H1 (cell line): ENCODE measurements at regions not wholly inside any gene's neighbourhood (a gene's known extent, or its start where the extent isn't known, plus 50 kb on each side); places are given as distances from the start of the nearest gene placed in this dataset.

ENCODE experiments used
- CTCF ChIA-PET: fragments of 300-600 bp; sonication (Branson Sonifier 250); formaldehyde crosslinking; loops from one replicate; lab custom pipeline; 2021; ENCODE audit not compliant: partially characterized antibody; lab: Charles Lee
- POLR2A ChIA-PET: fragments of 300-600 bp; sonication (Branson Sonifier 250); formaldehyde crosslinking; loops from one replicate; lab custom pipeline; 2021; ENCODE audit warnings: inconsistent platforms; ENCODE audit not compliant: partially characterized antibody; lab: Charles Lee
- DNase-seq, 2 experiments: peaks; one replicate each; pipeline versions ENCODE4 v3.0.0 to v3.0.0-alpha.2; 2010 to 2022; ENCODE audit warnings: low spot score in 2 of 2, low read depth in 1 of 2, mixed read lengths in 1 of 2
- FAIRE-seq: peaks from 2 replicates; lab custom pipeline; 2011; peaks lifted over from hg19 to GRCh38; lab: Jason Lieb, UNC
- H2AFZ ChIP-seq: 2 replicates; pipeline ENCODE4 v1.8.1; 2012; ENCODE audit warnings: low read length, inconsistent platforms
- H2AK5ac ChIP-seq: 2 replicates; pipeline ENCODE4 v1.6.1; 2013; ENCODE audit warnings: low read depth, low read length
- H2BK120ac ChIP-seq: replicated peaks from 2 replicates; pipeline ENCODE3; 2013; ENCODE audit warnings: low read depth, low read length, inconsistent platforms
- H2BK12ac ChIP-seq: 2 replicates; pipeline ENCODE4 v1.6.1; 2013; ENCODE audit warnings: low read depth, low read length
- H2BK15ac ChIP-seq: 2 replicates; pipeline ENCODE4 v1.6.1; 2013; ENCODE audit warnings: low read length
- H2BK20ac ChIP-seq: 2 replicates; pipeline ENCODE4 v1.6.1; 2013; ENCODE audit warnings: low read length
- H2BK5ac ChIP-seq: 2 replicates; pipeline ENCODE4 v1.6.1; 2013; ENCODE audit warnings: low read depth, low read length
- H3K14ac ChIP-seq: 2 replicates; pipeline ENCODE4 v1.6.1; 2013; ENCODE audit warnings: inconsistent platforms; ENCODE audit not compliant: insufficient read length
- H3K18ac ChIP-seq: 2 replicates; pipeline ENCODE4 v1.6.1; 2013; ENCODE audit warnings: low read length; ENCODE audit errors: extremely low read depth
- H3K23ac ChIP-seq: 2 replicates; pipeline ENCODE4 v1.6.1; 2013; ENCODE audit warnings: inconsistent platforms; ENCODE audit not compliant: insufficient read length
- H3K23me2 ChIP-seq: 2 replicates; pipeline ENCODE4 v1.6.1; 2013; ENCODE audit warnings: low read depth, low read length
- H3K27ac ChIP-seq: 2 replicates; pipeline ENCODE4 v1.6.1; 2011; ENCODE audit warnings: low read depth, low read length, inconsistent platforms
- H3K27me3 ChIP-seq, 4 experiments: replicated peaks in 1 of 4; 1 replicate in 1 of 4; 2 replicates in 3 of 4; pipeline versions ENCODE4 v1.6.1 to v1.8.1; 2011 to 2013; ENCODE audit warnings: low read length in 3 of 4, mild to moderate bottlenecking in 3 of 4, inconsistent platforms in 2 of 4, mixed read lengths in 2 of 4, moderate library complexity in 1 of 4; ENCODE audit not compliant: control insufficient read depth in 3 of 4, insufficient read depth in 3 of 4; ENCODE audit errors: extremely low read depth in 1 of 4
- H3K36me3 ChIP-seq, 4 experiments: 2 replicates each; pipeline versions ENCODE4 v1.6.1 to v1.8.1; 2011 to 2013; ENCODE audit warnings: mild to moderate bottlenecking in 4 of 4, low read length in 3 of 4, moderate library complexity in 2 of 4, control low read depth in 1 of 4, inconsistent platforms in 1 of 4; ENCODE audit not compliant: insufficient read depth in 4 of 4, control insufficient read depth in 2 of 4
- H3K4ac ChIP-seq: replicated peaks from 2 replicates; pipeline ENCODE3; 2013; ENCODE audit warnings: low read length, low read depth, mixed read lengths, inconsistent platforms; ENCODE audit not compliant: insufficient read length
- H3K4me1 ChIP-seq, 4 experiments: replicated peaks in 1 of 4; 1 replicate in 1 of 4; 2 replicates in 3 of 4; pipeline versions ENCODE4 v1.6.1 to v1.8.1; 2011 to 2013; ENCODE audit warnings: low read length in 3 of 4, inconsistent platforms in 2 of 4, mixed read lengths in 1 of 4; ENCODE audit not compliant: insufficient read depth in 4 of 4, control insufficient read depth in 3 of 4
- H3K4me2 ChIP-seq, 2 experiments: 2 replicates each; pipeline versions ENCODE4 v1.6.1 to v1.8.1; 2011 to 2013; ENCODE audit warnings: low read depth in 2 of 2, low read length in 2 of 2, control low read depth in 1 of 2, inconsistent platforms in 1 of 2, mild to moderate bottlenecking in 1 of 2; ENCODE audit not compliant: insufficient read depth in 1 of 2
- H3K4me3 ChIP-seq, 4 experiments: fragments of 200-600, 300-600 bp in 1 of 4; sonication (generic), shearing (Covaris generic), sonication (Bioruptor Twin) in 1 of 4; 2 replicates each; pipeline versions ENCODE4 v1.5.1 to v1.8.1; 2011 to 2016; ENCODE audit warnings: low read length in 4 of 4, low read depth in 3 of 4, control low read depth in 2 of 4, inconsistent platforms in 2 of 4, mild to moderate bottlenecking in 2 of 4, mixed read lengths in 1 of 4, moderate library complexity in 1 of 4; ENCODE audit not compliant: insufficient read depth in 2 of 4; ENCODE audit errors: extremely low read depth in 1 of 4
- H3K56ac ChIP-seq: replicated peaks from 2 replicates; pipeline ENCODE3; 2013; ENCODE audit warnings: low read depth, mild to moderate bottlenecking, mixed read lengths, low read length, inconsistent platforms; ENCODE audit not compliant: insufficient read length
- H3K79me1 ChIP-seq: 2 replicates; pipeline ENCODE4 v1.6.1; 2013; ENCODE audit warnings: low read depth, low read length, control low read depth
- H3K79me2 ChIP-seq, 2 experiments: 2 replicates each; pipeline versions ENCODE4 v1.6.1 to v1.8.1; 2012 to 2013; ENCODE audit warnings: low read length in 2 of 2, mild to moderate bottlenecking in 2 of 2, inconsistent platforms in 1 of 2; ENCODE audit not compliant: insufficient read depth in 2 of 2, control insufficient read depth in 1 of 2
- H3K9ac ChIP-seq, 4 experiments: replicated peaks in 1 of 4; 1 replicate in 1 of 4; 2 replicates in 3 of 4; pipeline versions ENCODE4 v1.6.1 to v1.8.1; 2011 to 2013; ENCODE audit warnings: low read depth in 3 of 4, low read length in 3 of 4, control low read depth in 2 of 4, mild to moderate bottlenecking in 2 of 4, moderate library complexity in 2 of 4, inconsistent platforms in 1 of 4; ENCODE audit errors: extremely low read depth in 1 of 4
- H3K9me3 ChIP-seq, 2 experiments: 2 replicates each; pipeline versions ENCODE4 v1.6.1 to v1.8.1; 2012 to 2013; ENCODE audit warnings: mild to moderate bottlenecking in 2 of 2, moderate library complexity in 2 of 2, control low read depth in 1 of 2, inconsistent platforms in 1 of 2, low read depth in 1 of 2, low read length in 1 of 2, mixed read lengths in 1 of 2; ENCODE audit not compliant: insufficient read depth in 2 of 2
- H4K20me1 ChIP-seq, 2 experiments: replicated peaks in 1 of 2; 2 replicates each; pipeline versions ENCODE3 to v1.8.1; 2011 to 2013; ENCODE audit warnings: inconsistent platforms in 2 of 2, low read length in 2 of 2, mild to moderate bottlenecking in 1 of 2; ENCODE audit not compliant: insufficient read depth in 2 of 2, control insufficient read depth in 1 of 2
- H4K5ac ChIP-seq: 2 replicates; pipeline ENCODE4 v1.6.1; 2013; ENCODE audit warnings: low read length, low read depth, mixed read lengths, inconsistent platforms; ENCODE audit not compliant: insufficient read length
- H4K8ac ChIP-seq: 2 replicates; pipeline ENCODE4 v1.8.0; 2013; ENCODE audit warnings: mild to moderate bottlenecking, moderate library complexity, low read length, inconsistent platforms; ENCODE audit not compliant: insufficient read depth; ENCODE audit errors: extremely low read depth
- H4K91ac ChIP-seq: replicated peaks from 2 replicates; pipeline ENCODE3; 2013; ENCODE audit warnings: low read length, mixed read lengths, inconsistent platforms; ENCODE audit not compliant: insufficient read length
- BRCA1 ChIP-seq: IDR thresholded peaks from 2 replicates; pipeline ENCODE4 v1.6.1; 2012; ENCODE audit warnings: low read depth, low read length, improper control_type of control experiment
- EGR1 ChIP-seq: IDR thresholded peaks from 2 replicates; pipeline ENCODE4 v1.6.1; 2011; ENCODE audit warnings: low read depth, low read length, borderline replicate concordance
- HDAC2 ChIP-seq, 2 experiments: fragments of 300-600 bp in 1 of 2; sonication (generic) in 1 of 2; IDR thresholded peaks; 2 replicates each; pipeline ENCODE4 v1.6.1; 2011 to 2012; ENCODE audit warnings: low read depth in 2 of 2, low read length in 2 of 2, mild to moderate bottlenecking in 2 of 2, moderate library complexity in 2 of 2, borderline replicate concordance in 1 of 2, inconsistent platforms in 1 of 2
- RAD21 ChIP-seq, 2 experiments: IDR thresholded peaks in 1 of 2; conservative IDR thresholded peaks in 1 of 2; 2 replicates each; pipeline ENCODE4 v1.6.1; 2011; ENCODE audit warnings: low read depth in 2 of 2, low read length in 2 of 2, improper control_type of control experiment in 1 of 2, inconsistent platforms in 1 of 2, mild to moderate bottlenecking in 1 of 2, moderate library complexity in 1 of 2
- RBBP5 ChIP-seq: IDR thresholded peaks from 2 replicates; pipeline ENCODE4 v1.7.1; 2012; ENCODE audit warnings: low read depth, mild to moderate bottlenecking, inconsistent platforms, low read length, moderate library complexity, borderline replicate concordance
- RFX5 ChIP-seq: IDR thresholded peaks from 2 replicates; pipeline ENCODE4 v1.6.1; 2011; ENCODE audit warnings: low read depth, low read length, improper control_type of control experiment, borderline replicate concordance
- RNF2 ChIP-seq: fragments of 200-900, 300-1000 bp; sonication (generic); IDR thresholded peaks from 2 replicates; pipeline ENCODE4 v1.7.1; 2016; ENCODE audit warnings: borderline replicate concordance, low read depth, mild to moderate bottlenecking, antibody characterized with exemption, low read length; ENCODE audit not compliant: poor library complexity, severe bottlenecking; ENCODE audit errors: missing control alignments
- SP4 ChIP-seq: IDR thresholded peaks from 2 replicates; pipeline ENCODE4 v1.6.1; 2012; ENCODE audit warnings: low read length, inconsistent platforms
- SRF ChIP-seq: IDR thresholded peaks from 2 replicates; pipeline ENCODE4 v1.6.1; 2011; ENCODE audit warnings: mild to moderate bottlenecking, low read depth, low read length, moderate library complexity
- TAF1 ChIP-seq: IDR thresholded peaks from 2 replicates; pipeline ENCODE4 v1.6.1; 2011; ENCODE audit warnings: mild to moderate bottlenecking, low read depth, low read length
- TCF12 ChIP-seq: IDR thresholded peaks from 2 replicates; pipeline ENCODE4 v1.6.1; 2011; ENCODE audit warnings: low read depth, mild to moderate bottlenecking, low read length
- TEAD4 ChIP-seq: IDR thresholded peaks from 2 replicates; pipeline ENCODE4 v1.6.1; 2012; ENCODE audit warnings: low read depth, low read length, inconsistent platforms, mixed read lengths
- WGBS, 2 experiments: shearing (Covaris generic) in 1 of 2; methylation state at CpG; one replicate each; pipeline versions ENCODE4 v1.1.6 to v1.1.7; 2013 to 2015; ENCODE audit warnings: low lambda C conversion rate in 2 of 2, mixed read lengths in 2 of 2, inconsistent platforms in 1 of 2, low coverage in 1 of 2, missing lambda C conversion rate in 1 of 2; ENCODE audit not compliant: insufficient replicate concordance in 2 of 2, insufficient coverage in 1 of 2, insufficient read length in 1 of 2; ENCODE audit errors: extremely low coverage in 1 of 2, missing lambda C conversion rate in 1 of 2; 5-methylcytosine and 5-hydroxymethylcytosine counted together
- TF ChIP-seq, protein P1 (sequence below): IDR thresholded peaks from 2 replicates; pipeline ENCODE4 v1.6.1; 2011; ENCODE audit warnings: low read length, improper control_type of control experiment

DNA sequence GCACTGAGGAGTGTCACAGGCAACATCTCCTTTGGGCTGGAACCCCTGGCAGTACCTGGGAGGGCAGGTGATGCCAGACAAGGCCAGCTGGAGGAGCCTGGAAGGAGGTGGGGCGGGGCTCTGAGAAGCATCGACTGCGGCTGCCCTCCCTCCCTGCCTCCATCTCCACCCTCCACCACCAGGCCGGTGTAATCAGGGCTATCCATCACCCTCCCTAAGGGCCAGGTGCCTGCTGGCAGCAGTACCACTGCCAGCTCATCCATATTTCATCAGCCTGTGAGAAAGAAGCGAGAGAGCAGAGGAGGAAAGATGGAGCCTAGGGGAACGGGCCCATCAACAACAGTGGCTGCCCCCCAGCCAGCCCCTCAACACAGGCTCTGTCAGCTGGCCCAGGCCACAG, 51.4 kb upstream of the RASD2 start:
- POLR2A ChIA-PET: no interaction called here
- TF ChIP-seq TCF12 (no peak), TEAD4 (no peak), RBBP5 (no peak), SRF (no peak), SP4 (no peak), EGR1 (no peak), RFX5 (no peak), TAF1 (no peak), BRCA1 (no peak), RAD21 (IDR thresholded peaks at IDR 0.05 in 1 of 2, conservative IDR thresholded peaks at IDR 0.05 in 1 of 2; ENCODE audit: low read depth in 2 of 2, low read length in 2 of 2) (no peak), RNF2 (no peak), HDAC2 (IDR thresholded peaks at IDR 0.05; ENCODE audit: borderline replicate concordance in 1 of 2, low read depth in 2 of 2, low read length in 2 of 2) (no peak)
- TF ChIP-seq, protein P1, sequence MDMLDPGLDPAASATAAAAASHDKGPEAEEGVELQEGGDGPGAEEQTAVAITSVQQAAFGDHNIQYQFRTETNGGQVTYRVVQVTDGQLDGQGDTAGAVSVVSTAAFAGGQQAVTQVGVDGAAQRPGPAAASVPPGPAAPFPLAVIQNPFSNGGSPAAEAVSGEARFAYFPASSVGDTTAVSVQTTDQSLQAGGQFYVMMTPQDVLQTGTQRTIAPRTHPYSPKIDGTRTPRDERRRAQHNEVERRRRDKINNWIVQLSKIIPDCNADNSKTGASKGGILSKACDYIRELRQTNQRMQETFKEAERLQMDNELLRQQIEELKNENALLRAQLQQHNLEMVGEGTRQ: no peak

More for the DNA sequence above, 51.4 kb upstream of the RASD2 start:
- Histone ChIP-seq H3K4ac (no peak overlapping the region), H4K20me1 (no peaks in the 10 kb centered on the region), H3K36me3 (no peaks in the 10 kb centered on the region), H2BK5ac (no peak overlapping the region), H3K23ac (no peak overlapping the region), H4K91ac (no peak overlapping the region), H4K8ac (no peak overlapping the region; the same call in 1 of the 2 replicates), H3K23me2 (no peaks in the 10 kb centered on the region), H3K4me3 (no peak overlapping the region), H2BK12ac (no peak overlapping the region), H4K5ac (no peak overlapping the region), H2BK20ac (no peak overlapping the region), H2BK15ac (no peak overlapping the region), H3K27me3 (peaks cover 0 to 18% (median 2%) of the 10 kb centered on the region in 4 experiments; a peak in 5 of 7 replicates), H3K79me2 (no peaks in the 10 kb centered on the region), H2AK5ac (no peak overlapping the region), H3K4me2 (no peak overlapping the region), H3K4me1 (no peaks in the 10 kb centered on the region), H3K18ac (no peak overlapping the region), H3K56ac (no peak overlapping the region), H3K9ac (no peak overlapping the region), H3K9me3 (peaks cover 2 to 3% of the 10 kb centered on the region in 2 experiments; a peak in 1 of 4 replicates), H3K27ac (no peak overlapping the region), H3K14ac (no peak overlapping the region), H2BK120ac (no peak overlapping the region), H3K79me1 (no peaks in the 10 kb centered on the region), H2AFZ (no peak overlapping the region)
- CTCF ChIA-PET: interaction anchor here (1.3 to 1.9 kb wide), 2 partner anchors 10 to 58 kb away, joined by 3 to 6 read pairs; no protein-coding TSS in a partner anchor
- no peak for FAIRE-seq
- no peak for DNase-seq
- WGBS, 2 experiments: 83% methylated on average over 5 of the region's 6 CpGs; no CpG with 5 or more reads in 1 of the 2 experiments
